Endothelial cell of umbilical vein (primary cell): ENCODE measurements at regions not wholly inside any gene's neighbourhood (a gene's known extent, or its start where the extent isn't known, plus 50 kb on each side); places are given as distances from the start of the nearest gene placed in this dataset.

Experiments used
- BruUV-seq: library from RNA; stranded (reverse); fragments of 400-500 nt; replicated peaks from 2 replicates; lab custom pipeline; 2021; lab: Mats Ljungman, UMichigan
- CTCF ChIA-PET: fragments of 300-600, 350-600 bp; sonication (Branson Sonifier 250); formaldehyde crosslinking; loops from one replicate; lab custom pipeline; 2021; ENCODE audit warnings: antibody characterized with exemption, inconsistent platforms; lab: Charles Lee
- POLR2A ChIA-PET: fragments of 300-600, 350-600 bp; sonication (Branson Sonifier 250); formaldehyde crosslinking; loops from one replicate; lab custom pipeline; 2021; ENCODE audit warnings: antibody characterized with exemption, inconsistent platforms; lab: Charles Lee
- DNase-seq: peaks from one replicate; pipeline ENCODE4 v3.0.0-alpha.2; 2011; ENCODE audit warnings: low read depth, low spot score
- FAIRE-seq: peaks from 2 replicates; lab custom pipeline; 2011; peaks lifted over from hg19 to GRCh38; lab: Jason Lieb, UNC
- H2AFZ ChIP-seq: 2 replicates; pipeline ENCODE4 v1.6.0; 2012; ENCODE audit warnings: low read depth, low read length, control low read depth, inconsistent platforms
- H3K27ac ChIP-seq: 2 replicates; pipeline ENCODE4 v1.5.1; 2011; ENCODE audit warnings: low read depth, mild to moderate bottlenecking, control low read depth, low read length, moderate library complexity; ENCODE audit not compliant: insufficient read depth
- H3K27me3 ChIP-seq, 2 experiments: 2 replicates each; pipeline versions ENCODE4 v1.6.0 to v1.6.1; 2011; ENCODE audit warnings: low read length in 2 of 2, mixed read lengths in 1 of 2; ENCODE audit not compliant: control insufficient read depth in 2 of 2, insufficient read depth in 2 of 2
- H3K36me3 ChIP-seq, 2 experiments: 2 replicates in 1 of 2; 3 replicates in 1 of 2; pipeline ENCODE4 v1.5.1; 2011; ENCODE audit warnings: low read length in 2 of 2, mild to moderate bottlenecking in 1 of 2, moderate library complexity in 1 of 2; ENCODE audit not compliant: control insufficient read depth in 2 of 2, insufficient read depth in 2 of 2; ENCODE audit errors: extremely low read depth in 1 of 2
- H3K4me1 ChIP-seq: 3 replicates; pipeline ENCODE4 v1.5.1; 2011; ENCODE audit warnings: mild to moderate bottlenecking, low read length; ENCODE audit not compliant: control insufficient read depth, insufficient read depth; ENCODE audit errors: extremely low read depth
- H3K4me2 ChIP-seq: 2 replicates; pipeline ENCODE4 v1.6.1; 2011; ENCODE audit warnings: low read length, control low read depth, mixed read lengths; ENCODE audit not compliant: insufficient read depth
- H3K4me3 ChIP-seq, 3 experiments: fragments of 200-600 bp in 1 of 3; sonication (generic), shearing (Covaris generic) in 1 of 3; replicated peaks in 1 of 3; 2 replicates each; pipeline ENCODE4 v1.5.1; 2011 to 2016; ENCODE audit warnings: control low read depth in 3 of 3, low read length in 3 of 3, mild to moderate bottlenecking in 2 of 3, inconsistent platforms in 1 of 3, low read depth in 1 of 3, moderate library complexity in 1 of 3; ENCODE audit not compliant: insufficient read depth in 1 of 3
- H3K79me2 ChIP-seq: 2 replicates; pipeline ENCODE4 v1.6.0; 2012; ENCODE audit warnings: low read length, inconsistent platforms; ENCODE audit not compliant: control insufficient read depth, insufficient read depth
- H3K9ac ChIP-seq: replicated peaks from 2 replicates; pipeline ENCODE3; 2011; ENCODE audit warnings: low read length, control low read depth; ENCODE audit not compliant: insufficient read depth; ENCODE audit errors: extremely low read depth
- H3K9me1 ChIP-seq: replicated peaks from 3 replicates; pipeline ENCODE4 v1.6.0; 2011; ENCODE audit warnings: mild to moderate bottlenecking, low read length; ENCODE audit not compliant: control insufficient read depth, insufficient read depth; ENCODE audit errors: extremely low read depth
- H3K9me3 ChIP-seq: replicated peaks from 2 replicates; pipeline ENCODE4 v1.5.1; 2012; ENCODE audit warnings: low read length, inconsistent platforms; ENCODE audit not compliant: control insufficient read depth, insufficient read depth
- H4K20me1 ChIP-seq: replicated peaks from 2 replicates; pipeline ENCODE3; 2011; ENCODE audit warnings: mild to moderate bottlenecking, low read length; ENCODE audit not compliant: control insufficient read depth, insufficient read depth; ENCODE audit errors: extremely low read depth
- EZH2 ChIP-seq: IDR thresholded peaks from 2 replicates; pipeline ENCODE4 v1.6.1; 2012; ENCODE audit warnings: borderline replicate concordance, low read depth, mild to moderate bottlenecking, moderate library complexity, low read length, inconsistent platforms; ENCODE audit not compliant: severe bottlenecking
- FOS ChIP-seq: IDR thresholded peaks from 2 replicates; pipeline ENCODE4 v1.6.1; 2011; ENCODE audit warnings: mild to moderate bottlenecking, low read length, moderate library complexity, borderline replicate concordance; ENCODE audit not compliant: insufficient read depth
- GATA2 ChIP-seq: IDR thresholded peaks from 2 replicates; pipeline ENCODE4 v1.7.0; 2011; ENCODE audit warnings: low read depth, mild to moderate bottlenecking, moderate library complexity, mixed read lengths, low read length; ENCODE audit not compliant: insufficient read length, insufficient read depth
- JUN ChIP-seq: IDR thresholded peaks from 2 replicates; pipeline ENCODE4 v1.6.1; 2011; ENCODE audit warnings: borderline replicate concordance, low read depth; ENCODE audit not compliant: insufficient read length, insufficient read depth
- MYC ChIP-seq: IDR thresholded peaks from one replicate; pipeline ENCODE4 v1.6.1; 2011; ENCODE audit warnings: mild to moderate bottlenecking, low read depth, low read length
- POLR2A ChIP-seq: IDR thresholded peaks from 2 replicates; pipeline ENCODE4 v1.6.1; 2012; ENCODE audit warnings: low read depth, mild to moderate bottlenecking, control low read depth, low read length
- POLR2AphosphoS5 ChIP-seq: IDR thresholded peaks from 2 replicates; pipeline ENCODE4 v1.6.1; 2012; ENCODE audit warnings: low read depth, mild to moderate bottlenecking, control low read depth, low read length, moderate library complexity; ENCODE audit not compliant: insufficient read depth
- dilution Hi-C: fragments of 300-500 bp; cut with MboI; formaldehyde crosslinking; loops from one replicate; pipeline ENCODE4 v1.15.0; 2019; ENCODE audit warnings: low sequenced_read_pairs; ENCODE audit not compliant: extremely low pct_ligation_motif_present
- intact Hi-C: fragments of 100-400 bp; cut with micrococcal nuclease; formaldehyde crosslinking; loops from one replicate; pipeline ENCODE4 v1.10.0; 2022
- TF ChIP-seq, protein P1 (sequence below): IDR thresholded peaks from 2 replicates; pipeline ENCODE4 v1.6.1; 2011; ENCODE audit not compliant: insufficient read depth, insufficient read length
- TF ChIP-seq, protein P2 (sequence below), 2 donors: IDR thresholded peaks; 1 replicate in 1 of 2; 2 replicates in 1 of 2; pipeline ENCODE4 v1.5.1; 2011; ENCODE audit warnings: low read length in 2 of 2, mild to moderate bottlenecking in 2 of 2, moderate library complexity in 2 of 2, control low read depth in 1 of 2, inconsistent platforms in 1 of 2, low read depth in 1 of 2; ENCODE audit not compliant: insufficient read depth in 1 of 2; ENCODE audit errors: extremely low read depth in 1 of 2

DNA sequence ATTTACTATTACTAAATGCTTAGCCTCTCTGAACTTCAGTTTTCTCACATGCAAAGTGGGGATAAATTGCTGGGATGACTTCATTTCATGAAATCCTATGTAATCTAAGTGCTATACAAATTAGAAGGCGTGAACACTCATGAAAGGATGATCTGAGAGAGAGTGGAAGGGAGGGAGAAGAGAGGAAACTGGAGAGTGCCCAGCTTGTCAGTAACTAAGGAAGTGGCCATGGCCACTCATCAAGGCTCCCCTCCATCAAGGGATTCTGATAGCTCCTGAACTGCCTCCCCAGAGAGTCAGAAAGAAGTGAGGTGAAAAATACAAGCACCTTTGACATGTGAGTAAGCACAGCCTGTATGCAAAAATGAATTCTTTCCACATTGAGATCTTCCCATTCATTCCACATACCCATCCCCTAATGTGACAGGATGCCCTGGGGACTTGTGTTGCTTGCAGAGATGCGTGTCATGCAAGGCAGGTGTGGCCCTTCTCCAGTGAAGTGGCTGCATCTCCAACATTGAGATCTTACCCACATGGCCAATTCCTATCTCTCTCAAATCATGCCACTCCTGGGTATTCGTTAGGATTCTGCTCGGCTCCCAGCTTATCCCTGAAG, 76.5 kb upstream of the ITPRID1 start:
- peaks cover 0 to 3% of the 10 kb centered on the region in 2 experiments for H3K27me3 ChIP-seq
- H2AFZ ChIP-seq = no peak overlapping the region
- H3K4me2 ChIP-seq = no peak overlapping the region
- ChIA-PET CTCF (interaction anchor here (1.5 kb wide), 1 partner anchor 10 kb away, joined by 4 read pairs; no protein-coding TSS in a partner anchor), POLR2A (no interaction called here)
- no peak for DNase-seq
- dilution Hi-C loops (no loop called here), intact Hi-C loops (no loop called here)
- H3K9ac ChIP-seq = no peak overlapping the region
- no peaks in the 10 kb centered on the region for H4K20me1 ChIP-seq
- no peak for FAIRE-seq
- H3K9me3 ChIP-seq = no peaks in the 10 kb centered on the region
- H3K4me1 ChIP-seq = no peaks in the 10 kb centered on the region
- TF ChIP-seq MYC (no peak), JUN (no peak), POLR2AphosphoS5 (no peak), GATA2 (no peak), EZH2 (no peak), FOS (no peak), POLR2A (no peak)
- TF ChIP-seq, protein P1, sequence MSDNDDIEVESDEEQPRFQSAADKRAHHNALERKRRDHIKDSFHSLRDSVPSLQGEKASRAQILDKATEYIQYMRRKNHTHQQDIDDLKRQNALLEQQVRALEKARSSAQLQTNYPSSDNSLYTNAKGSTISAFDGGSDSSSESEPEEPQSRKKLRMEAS = no peak
- TF ChIP-seq, protein P2, sequence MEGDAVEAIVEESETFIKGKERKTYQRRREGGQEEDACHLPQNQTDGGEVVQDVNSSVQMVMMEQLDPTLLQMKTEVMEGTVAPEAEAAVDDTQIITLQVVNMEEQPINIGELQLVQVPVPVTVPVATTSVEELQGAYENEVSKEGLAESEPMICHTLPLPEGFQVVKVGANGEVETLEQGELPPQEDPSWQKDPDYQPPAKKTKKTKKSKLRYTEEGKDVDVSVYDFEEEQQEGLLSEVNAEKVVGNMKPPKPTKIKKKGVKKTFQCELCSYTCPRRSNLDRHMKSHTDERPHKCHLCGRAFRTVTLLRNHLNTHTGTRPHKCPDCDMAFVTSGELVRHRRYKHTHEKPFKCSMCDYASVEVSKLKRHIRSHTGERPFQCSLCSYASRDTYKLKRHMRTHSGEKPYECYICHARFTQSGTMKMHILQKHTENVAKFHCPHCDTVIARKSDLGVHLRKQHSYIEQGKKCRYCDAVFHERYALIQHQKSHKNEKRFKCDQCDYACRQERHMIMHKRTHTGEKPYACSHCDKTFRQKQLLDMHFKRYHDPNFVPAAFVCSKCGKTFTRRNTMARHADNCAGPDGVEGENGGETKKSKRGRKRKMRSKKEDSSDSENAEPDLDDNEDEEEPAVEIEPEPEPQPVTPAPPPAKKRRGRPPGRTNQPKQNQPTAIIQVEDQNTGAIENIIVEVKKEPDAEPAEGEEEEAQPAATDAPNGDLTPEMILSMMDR (IDR thresholded peaks at IDR 0.05; ENCODE audit: extremely low read depth in 1 of 2, insufficient read depth in 1 of 2, low read depth in 1 of 2, low read length in 2 of 2) = no peak
- H3K9me1 ChIP-seq = no peaks in the 10 kb centered on the region
- no peak overlapping the region for H3K27ac ChIP-seq
- H3K36me3 ChIP-seq = no peaks in the 10 kb centered on the region
- H3K4me3 ChIP-seq = no peak overlapping the region
- H3K79me2 ChIP-seq = no peaks in the 10 kb centered on the region
- no TSS peak for BruUV-seq
